Choroid plexus epithelial cell (primary cell): ENCODE measurements at regions not wholly inside any gene's neighbourhood (a gene's known extent, or its start where the extent isn't known, plus 50 kb on each side); places are given as distances from the start of the nearest gene placed in this dataset.
A peak's percentile ranks its signal among the peaks of the same experiment; 100 is the strongest.

Experiments used
- DNase-seq: peaks from one replicate; pipeline ENCODE4 v3.0.0-alpha.2; 2010; ENCODE audit warnings: low read depth
- H3K4me3 ChIP-seq: 2 replicates; pipeline ENCODE4 v1.5.1; 2011; ENCODE audit warnings: low read depth, mild to moderate bottlenecking, control low read depth, low read length, moderate library complexity
- CTCF ChIP-seq: conservative IDR thresholded peaks from 2 replicates; pipeline ENCODE4 v1.5.1; 2011; ENCODE audit warnings: low read depth, mild to moderate bottlenecking, control low read depth, inconsistent platforms, low read length, moderate library complexity

GRCh38 chr18:73711256-73711655 is 436.4 kb downstream of the FBXO15 start:
- no peak for TF ChIP-seq CTCF
- no peak for DNase-seq
- H3K4me3 ChIP-seq: no peak overlapping the region

- no peak for TF ChIP-seq CTCF
- DNase-seq: no peak
- no peak overlapping the region for H3K4me3 ChIP-seq
These were observed 439.0 kb downstream of the FBXO15 start for GRCh38 chr18:73708591-73708990.

DNA sequence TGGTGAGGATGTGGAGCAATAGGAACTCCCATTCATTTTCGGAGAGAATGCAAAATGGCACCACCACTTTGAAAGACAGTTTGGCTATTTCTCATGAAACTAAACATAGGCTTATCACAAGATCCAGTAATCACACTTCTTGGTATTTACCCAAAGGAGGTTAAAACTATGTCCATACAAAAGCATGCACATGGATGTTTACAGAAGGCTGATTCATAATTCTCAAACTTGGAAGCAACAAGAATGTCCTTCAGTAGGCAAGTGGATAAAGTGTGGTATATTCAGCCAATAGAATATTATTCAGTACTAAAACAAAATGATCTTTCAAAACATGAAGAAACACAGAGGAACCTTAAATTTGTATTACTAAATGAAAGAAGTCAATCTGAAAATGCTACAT is 440.6 kb downstream of the FBXO15 start:
- H3K4me3 ChIP-seq: no peak overlapping the region
- peak; percentile 71 for DNase-seq
- no peak for TF ChIP-seq CTCF

DNA sequence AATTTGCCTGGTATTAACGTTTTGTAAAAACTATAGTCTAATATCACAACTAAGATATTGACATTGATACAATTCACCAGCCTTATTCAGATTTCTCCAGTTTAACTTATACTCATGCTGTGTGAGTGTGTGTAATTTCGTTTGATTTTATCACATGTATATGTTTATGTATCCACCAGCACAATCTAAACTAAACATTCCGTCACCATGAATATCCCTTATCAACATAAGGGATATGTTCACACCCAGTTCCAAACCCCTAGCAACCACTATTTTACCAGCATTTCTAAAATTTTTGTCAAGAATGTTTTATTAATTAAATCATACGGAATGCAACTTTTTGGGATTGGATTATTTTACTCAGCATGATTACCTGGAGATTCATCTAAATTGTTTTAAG is 450.3 kb downstream of the FBXO15 start:
- no peak overlapping the region for H3K4me3 ChIP-seq
- no peak for DNase-seq
- no peak for TF ChIP-seq CTCF

DNA sequence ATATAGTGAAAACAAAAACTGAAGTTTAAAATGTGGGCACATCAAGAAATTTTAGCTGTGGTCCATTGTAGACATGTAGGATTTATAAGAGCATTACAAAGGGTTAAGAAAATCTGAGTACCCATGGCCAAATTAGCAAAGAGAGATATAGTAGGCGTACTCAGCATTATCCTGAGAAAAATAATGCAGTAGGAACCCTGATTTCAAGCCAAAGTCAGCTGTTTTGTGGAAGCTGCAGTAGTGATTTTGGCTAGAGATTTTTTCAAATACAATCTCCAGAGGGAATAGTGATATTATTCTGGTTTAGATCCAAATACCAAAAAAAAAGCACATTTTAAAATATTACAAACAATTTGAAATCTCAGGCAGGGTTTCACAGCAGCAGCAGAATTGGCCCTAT is 450.9 kb downstream of the FBXO15 start:
- DNase-seq: no peak
- TF ChIP-seq CTCF: no peak
- no peak overlapping the region for H3K4me3 ChIP-seq

- H3K4me3 ChIP-seq: no peak overlapping the region
- no peak for DNase-seq
- no peak for TF ChIP-seq CTCF
These were observed 451.5 kb downstream of the FBXO15 start for GRCh38 chr18:73696171-73696570.

DNA sequence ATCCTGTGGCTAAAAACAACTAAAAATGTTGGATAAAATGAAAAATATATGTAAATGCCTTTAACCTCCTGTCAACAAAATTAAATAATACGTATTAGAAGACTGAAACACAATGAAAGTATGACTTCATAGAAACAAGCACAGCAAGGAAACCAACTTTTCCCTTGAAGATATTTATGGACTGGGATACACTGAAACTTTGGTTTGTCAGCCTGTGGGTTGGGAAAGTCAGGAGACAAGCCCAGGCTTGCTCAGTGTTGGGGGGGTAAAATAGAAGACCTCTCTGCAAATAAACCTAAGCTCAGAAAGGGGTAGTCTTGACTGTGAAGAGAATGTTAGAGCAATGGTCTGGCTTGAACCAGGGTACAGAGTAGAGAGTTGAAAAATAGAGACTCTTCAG is 454.5 kb downstream of the FBXO15 start:
- no peak overlapping the region for H3K4me3 ChIP-seq
- no peak for TF ChIP-seq CTCF
- DNase-seq: no peak
